GM19468 (cell line): ENCODE measurements at regions not wholly inside any gene's neighbourhood (a gene's known extent, or its start where the extent isn't known, plus 50 kb on each side); places are given as distances from the start of the nearest gene placed in this dataset.

Source experiments
- ATAC-seq: cut with Tn5 transposase; IDR thresholded peaks from one replicate; pipeline ENCODE4 v1.9.1; 2021; ENCODE audit warnings: mild to moderate bottlenecking, moderate library complexity, moderate number of reproducible peaks; ENCODE audit not compliant: unreplicated experiment; ENCODE audit errors: extremely low read depth

- ATAC-seq = no peak
Observed at GRCh38 chr1:95951371-95952102, 717.5 kb downstream of the RWDD3 start.

GRCh38 chr1:95953015-95953414 lies 719.0 kb downstream of the RWDD3 start:
- no peak for ATAC-seq

- ATAC-seq = no peak
Observed at GRCh38 chr1:95954585-95954984, 720.6 kb downstream of the RWDD3 start.

GRCh38 chr1:95956215-95956614 lies 722.2 kb downstream of the RWDD3 start:
- ATAC-seq = no peak

GRCh38 chr1:95957748-95958147 lies 723.7 kb downstream of the RWDD3 start:
- ATAC-seq = no peak

GRCh38 chr1:95966866-95967265 lies 732.9 kb downstream of the RWDD3 start:
- ATAC-seq = no peak

GRCh38 chr1:95974586-95974985 lies 740.6 kb downstream of the RWDD3 start:
- no peak for ATAC-seq

GRCh38 chr1:95982711-95983110 lies 738.9 kb upstream of the PTBP2 start:
- no peak for ATAC-seq

- no peak for ATAC-seq
Observed at GRCh38 chr1:95983831-95984230, 737.8 kb upstream of the PTBP2 start.

GRCh38 chr1:95984798-95985374 lies 736.7 kb upstream of the PTBP2 start:
- ATAC-seq = no peak

GRCh38 chr1:95990033-95990432 lies 731.6 kb upstream of the PTBP2 start:
- no peak for ATAC-seq

- ATAC-seq = no peak
Observed at GRCh38 chr1:95991787-95992520, 729.6 kb upstream of the PTBP2 start.

GRCh38 chr1:95994643-95995042 lies 726.9 kb upstream of the PTBP2 start:
- ATAC-seq = no peak

GRCh38 chr1:96002201-96002600 lies 719.4 kb upstream of the PTBP2 start:
- no peak for ATAC-seq

GRCh38 chr1:96002969-96003964 lies 718.3 kb upstream of the PTBP2 start:
- ATAC-seq = no peak

GRCh38 chr1:96009831-96010434 lies 711.7 kb upstream of the PTBP2 start:
- ATAC-seq = no peak

GRCh38 chr1:96011606-96012005 lies 710.0 kb upstream of the PTBP2 start:
- no peak for ATAC-seq

GRCh38 chr1:96016219-96016618 lies 705.4 kb upstream of the PTBP2 start:
- ATAC-seq = no peak

- no peak for ATAC-seq
Observed at GRCh38 chr1:96020378-96020777, 701.2 kb upstream of the PTBP2 start.

GRCh38 chr1:96025062-96025461 lies 696.5 kb upstream of the PTBP2 start:
- no peak for ATAC-seq
